ENCODE measurements at regions not wholly inside any gene's neighbourhood (a gene's known extent, or its start where the extent isn't known, plus 50 kb on each side); places are given as distances from the start of the nearest gene placed in this dataset.

DNA sequence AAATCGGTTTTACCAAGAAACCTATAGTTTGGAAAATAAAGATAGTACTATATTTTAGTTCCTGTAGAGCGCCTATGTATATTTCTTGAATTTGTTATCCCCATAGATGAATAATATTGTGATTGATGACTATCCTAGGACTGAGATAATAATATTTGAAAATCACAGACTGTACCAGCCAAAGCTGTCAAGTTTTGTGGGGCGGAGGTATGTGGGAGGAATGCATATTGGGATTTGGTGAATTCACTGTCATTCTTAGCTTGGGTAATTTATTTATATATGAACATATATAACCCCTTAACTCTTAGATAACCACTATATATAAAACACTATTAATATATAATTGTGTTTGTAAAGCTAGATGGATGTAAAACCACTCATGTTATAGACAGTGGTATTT is 205.5 kb upstream of the ARSJ start:
- no peak for DNase-seq

GRCh38 chr4:114187592-114187991 is 208.1 kb upstream of the ARSJ start:
- DNase-seq, result no peak

DNA sequence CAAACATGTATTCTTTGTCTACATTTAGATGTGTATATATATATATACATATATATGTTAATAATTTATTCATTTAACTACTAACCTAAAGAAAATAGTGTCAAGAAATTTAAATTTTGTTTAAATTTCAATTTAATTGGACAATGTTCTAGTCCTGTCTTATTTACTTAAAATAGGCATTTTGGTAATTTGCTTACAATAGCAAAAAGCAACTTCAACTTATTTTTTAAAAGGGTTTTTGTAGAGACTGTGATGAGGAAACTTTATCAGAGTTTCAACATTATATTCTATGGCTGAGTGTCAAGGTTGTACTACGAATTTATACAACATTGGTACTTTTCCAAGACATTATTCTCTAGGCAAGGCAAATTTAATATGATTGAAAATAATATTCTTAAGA is 212.0 kb upstream of the ARSJ start:
- DNase-seq, result no peak

DNA sequence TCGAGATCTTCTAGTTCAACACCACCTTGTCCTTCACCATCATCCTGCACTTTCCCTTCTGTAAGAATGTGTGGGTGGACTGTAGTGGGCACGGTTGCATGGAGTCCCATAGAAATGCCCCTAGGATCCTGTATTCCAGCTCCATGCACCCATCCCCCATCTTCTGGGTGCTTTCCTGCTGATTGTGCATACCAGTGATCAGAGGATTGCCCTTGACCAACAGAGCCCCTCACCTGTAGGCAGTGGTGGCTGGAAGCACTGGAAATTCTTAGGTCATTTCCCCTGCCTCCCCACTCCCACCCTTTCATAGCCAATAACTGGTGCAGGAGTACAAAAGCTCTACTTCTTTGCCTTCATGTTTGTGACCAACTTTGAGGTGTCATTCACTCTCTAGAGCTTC is 213.4 kb upstream of the ARSJ start:
- no peak for DNase-seq

DNA sequence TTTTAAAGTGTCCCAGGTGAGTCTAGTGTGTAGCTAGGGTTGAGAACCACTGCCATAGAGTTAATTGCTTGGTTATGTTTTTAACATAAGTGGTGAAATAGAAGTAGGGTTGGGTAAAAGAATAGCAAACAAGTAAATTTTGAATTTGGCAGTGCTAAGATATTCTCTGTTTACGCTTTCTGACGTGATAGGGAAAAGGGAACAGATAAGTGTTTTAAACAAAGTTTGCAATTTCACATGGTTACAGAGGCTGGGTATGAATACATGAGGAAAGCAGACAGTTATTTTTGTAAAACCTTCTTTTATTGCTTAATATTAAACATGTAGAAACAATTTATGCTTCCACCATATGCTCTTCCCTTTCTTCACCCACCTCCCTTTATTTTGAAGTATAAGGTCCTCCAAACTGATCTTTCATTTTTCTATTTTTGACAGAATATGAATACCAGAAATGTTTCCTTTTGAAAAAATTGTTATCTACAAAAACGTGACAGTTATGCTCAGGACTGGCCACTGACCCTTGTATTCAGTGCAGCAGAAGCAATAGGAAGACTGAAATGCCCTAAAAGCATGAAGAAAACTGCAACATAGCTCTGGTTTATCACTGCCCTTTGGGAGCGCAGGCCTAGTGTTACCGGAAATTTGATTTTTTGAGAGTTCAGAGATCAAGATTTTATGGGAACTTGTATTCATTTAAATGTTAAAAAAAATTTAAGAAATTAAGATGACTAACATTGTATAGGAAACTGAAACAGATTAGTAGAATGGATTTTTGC is 214.4 kb upstream of the ARSJ start:
- DNase-seq, result no peak

DNA sequence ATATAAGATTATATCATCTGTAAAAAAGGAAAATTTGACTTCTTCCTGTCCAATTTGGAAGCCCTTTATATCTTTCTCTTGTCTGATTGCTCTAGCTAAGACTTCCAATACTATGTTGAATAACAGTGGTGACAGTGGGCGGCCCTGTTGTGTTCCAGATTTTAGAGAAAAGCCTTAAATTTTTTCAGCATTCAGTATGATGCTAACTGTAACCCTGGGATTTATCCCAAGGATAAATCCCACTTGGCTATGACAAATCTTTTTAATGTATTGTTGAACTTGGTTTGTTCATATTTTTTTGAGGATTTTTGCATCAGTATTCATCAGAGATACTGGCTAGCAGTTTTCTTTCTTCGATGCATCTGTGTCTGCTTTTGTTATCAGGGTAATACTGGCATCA is 217.2 kb upstream of the ARSJ start:
- DNase-seq, result no peak

DNA sequence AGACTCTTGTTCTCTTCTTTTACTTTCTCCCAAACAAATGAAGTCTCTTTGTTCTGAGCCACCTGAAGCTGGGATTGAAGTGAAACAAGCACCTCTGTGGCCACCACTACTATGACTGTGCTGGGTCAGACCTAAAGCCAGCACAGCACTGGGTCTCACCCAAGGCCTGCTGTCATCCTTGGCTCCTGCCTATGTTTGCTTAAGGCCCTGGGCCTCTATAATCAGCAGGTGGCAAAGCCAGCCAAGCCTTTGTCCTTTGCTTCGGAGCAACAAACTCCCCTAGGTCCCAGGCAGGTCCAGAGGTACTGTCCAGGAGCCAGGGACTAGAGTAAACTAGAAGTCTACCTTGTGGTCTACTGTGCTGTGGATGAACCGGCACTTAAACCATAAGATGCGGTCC is 220.6 kb upstream of the ARSJ start:
- DNase-seq, result no peak

- no peak for DNase-seq
Observed at GRCh38 chr4:114205261-114205660, 225.8 kb upstream of the ARSJ start.

DNA sequence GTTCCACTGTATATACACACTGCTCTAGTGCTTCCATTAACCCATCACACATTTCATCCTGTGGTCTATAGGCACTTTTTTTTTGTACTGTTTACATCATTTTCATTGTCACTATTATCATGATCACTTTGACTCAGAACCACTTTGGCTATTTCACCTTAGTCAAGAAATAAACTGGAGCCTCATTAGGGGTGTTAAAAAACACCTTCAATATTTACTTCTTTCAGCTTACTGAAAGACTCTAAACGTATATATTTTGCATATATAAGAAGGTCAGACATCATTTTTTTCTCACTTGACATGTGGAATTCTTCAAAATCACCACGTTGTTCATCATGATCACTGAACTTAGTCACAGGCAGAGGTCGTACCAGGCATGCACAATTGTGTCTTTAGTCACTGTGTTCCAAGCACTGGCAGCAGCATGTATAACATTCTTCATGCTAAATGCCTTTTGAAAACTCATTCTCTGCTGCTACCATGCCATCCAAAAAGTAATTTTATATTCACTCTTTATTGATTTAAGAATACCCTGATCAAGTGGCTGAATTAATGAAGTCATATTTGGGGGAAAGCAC is 229.2 kb upstream of the ARSJ start:
- no peak for DNase-seq

DNA sequence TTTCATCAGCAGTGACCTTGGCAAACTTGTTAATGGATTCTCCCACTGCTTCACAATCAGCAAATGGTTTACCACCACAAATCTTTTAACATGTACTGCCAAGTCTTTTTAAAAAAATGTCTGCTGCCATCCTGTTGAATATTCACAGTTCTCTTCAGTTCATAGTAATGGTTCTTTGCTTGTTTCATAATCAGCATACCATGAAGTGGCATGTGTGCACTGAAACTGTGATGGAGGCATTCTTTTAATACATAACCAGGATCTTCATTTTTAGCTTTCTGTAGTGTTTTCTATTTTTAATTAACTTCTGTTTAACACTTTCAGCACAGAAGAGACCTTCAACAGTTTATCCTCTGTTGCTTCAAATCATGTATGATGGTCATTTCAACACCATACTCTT is 230.1 kb upstream of the ARSJ start:
- no peak for DNase-seq

DNA sequence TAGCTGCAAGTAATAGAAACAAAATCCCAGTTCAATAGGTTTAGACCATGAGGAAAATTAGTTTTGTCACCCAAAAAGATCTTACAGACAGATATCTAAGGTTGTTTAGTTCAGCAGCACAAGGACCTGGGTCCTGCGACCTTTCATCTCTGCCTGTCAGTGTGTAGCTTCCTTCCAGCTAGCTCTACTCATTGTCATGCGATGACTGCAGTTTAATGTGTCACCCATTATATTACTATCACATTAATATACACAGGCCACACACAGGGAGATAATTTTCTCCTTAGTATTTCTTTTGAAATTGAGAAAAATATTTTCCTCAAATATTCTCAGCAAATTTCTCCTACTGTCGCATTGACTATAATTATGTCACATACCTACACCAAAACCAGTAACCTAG is 232.1 kb upstream of the ARSJ start:
- no peak for DNase-seq

GRCh38 chr4:114217150-114217817 is 237.8 kb upstream of the ARSJ start:
- no peak for DNase-seq

- DNase-seq, result no peak
Observed at GRCh38 chr4:114223580-114223979, 244.1 kb upstream of the ARSJ start.

- DNase-seq, result no peak
Observed at GRCh38 chr4:114225436-114225835, 246.0 kb upstream of the ARSJ start.

DNA sequence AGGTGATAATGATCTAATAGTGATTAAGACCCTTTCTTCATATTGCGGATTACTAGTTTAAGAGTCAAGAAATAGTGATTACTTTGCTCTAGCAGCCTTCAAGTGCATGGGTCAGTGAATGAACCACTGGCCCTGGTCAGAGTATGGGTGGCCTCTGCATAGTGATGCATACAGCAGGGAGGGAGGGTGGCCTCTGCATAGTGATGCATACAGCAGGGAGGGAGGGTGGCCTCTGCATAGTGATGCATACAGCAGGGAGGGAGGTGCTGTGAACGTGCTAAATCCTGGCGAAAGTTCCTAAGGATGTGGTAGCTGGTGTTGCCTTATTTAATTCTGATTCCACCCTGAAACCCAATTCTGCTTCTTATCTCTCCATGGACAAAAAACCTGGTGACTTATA is 246.7 kb upstream of the ARSJ start:
- DNase-seq, result no peak

GRCh38 chr4:114226968-114227760 is 247.7 kb upstream of the ARSJ start:
- no peak for DNase-seq

- no peak for DNase-seq
Observed at GRCh38 chr4:114229706-114230105, 250.3 kb upstream of the ARSJ start.

DNA sequence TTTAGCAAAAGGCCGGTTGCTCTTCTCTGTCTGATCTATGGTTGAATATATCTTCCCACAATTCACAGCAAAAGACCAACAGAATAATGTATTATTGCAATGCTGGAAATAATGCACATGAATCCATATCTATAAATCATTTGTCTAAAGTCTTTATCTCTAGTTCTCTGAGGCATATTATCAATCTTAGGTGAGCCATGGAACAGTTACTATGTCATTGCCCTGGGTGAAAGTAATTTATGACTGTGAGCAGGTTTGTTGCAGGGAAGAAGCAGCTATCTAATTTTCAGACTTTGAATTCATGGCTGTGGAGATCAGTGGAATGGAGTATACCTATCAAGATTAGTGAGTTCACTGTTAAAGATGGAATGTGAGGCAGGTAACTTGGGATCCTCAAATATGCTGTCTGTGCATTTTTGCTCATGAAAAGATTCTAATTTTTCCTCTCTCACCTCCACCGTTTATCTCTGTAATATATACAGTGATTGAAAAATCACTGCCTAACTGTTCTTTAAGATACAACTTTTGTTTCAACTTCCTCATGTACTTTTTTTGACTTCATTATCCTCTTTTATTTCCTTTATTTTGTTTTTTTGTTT is 256.8 kb upstream of the ARSJ start:
- no peak for DNase-seq

- DNase-seq, result no peak
Observed at GRCh38 chr4:114237997-114238396, 258.6 kb upstream of the ARSJ start.

DNA sequence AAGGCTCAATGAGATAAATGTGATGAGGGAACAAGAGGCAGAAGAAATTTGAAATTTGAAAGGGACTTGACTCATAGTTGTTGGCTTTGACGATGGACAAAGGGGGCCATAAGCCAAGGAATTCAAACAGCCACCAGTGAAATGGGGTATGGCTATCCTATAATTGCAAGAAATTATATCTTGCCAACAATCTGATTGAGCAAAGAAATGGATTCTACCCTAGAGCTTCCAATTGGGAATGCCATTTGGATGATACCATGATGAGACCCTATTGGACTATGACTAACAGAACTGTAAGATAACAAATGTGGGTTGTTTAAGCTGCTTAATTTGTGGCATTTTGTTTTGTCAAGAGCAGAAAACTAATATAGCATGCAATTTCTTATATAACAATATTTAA is 270.1 kb upstream of the ARSJ start:
- DNase-seq, result no peak

DNA sequence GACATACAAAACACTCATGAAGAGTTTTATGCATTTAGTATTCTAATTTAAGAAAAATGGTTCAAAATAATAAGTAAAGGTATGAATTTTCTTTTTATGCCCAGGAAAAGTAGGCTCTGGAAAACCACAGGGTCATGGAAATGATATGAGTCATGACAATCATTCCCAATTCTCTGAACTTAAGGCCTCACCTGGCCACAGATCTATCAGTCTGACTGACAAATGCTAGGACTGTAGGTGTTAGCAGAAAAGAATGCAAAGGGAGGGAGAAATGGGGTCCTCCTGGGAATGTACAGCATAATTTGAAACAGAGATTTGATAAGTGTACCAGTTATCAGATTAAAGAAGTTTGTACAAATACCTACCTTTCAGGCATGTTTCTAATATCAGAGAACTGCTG is 270.5 kb upstream of the ARSJ start:
- DNase-seq, result no peak

DNA sequence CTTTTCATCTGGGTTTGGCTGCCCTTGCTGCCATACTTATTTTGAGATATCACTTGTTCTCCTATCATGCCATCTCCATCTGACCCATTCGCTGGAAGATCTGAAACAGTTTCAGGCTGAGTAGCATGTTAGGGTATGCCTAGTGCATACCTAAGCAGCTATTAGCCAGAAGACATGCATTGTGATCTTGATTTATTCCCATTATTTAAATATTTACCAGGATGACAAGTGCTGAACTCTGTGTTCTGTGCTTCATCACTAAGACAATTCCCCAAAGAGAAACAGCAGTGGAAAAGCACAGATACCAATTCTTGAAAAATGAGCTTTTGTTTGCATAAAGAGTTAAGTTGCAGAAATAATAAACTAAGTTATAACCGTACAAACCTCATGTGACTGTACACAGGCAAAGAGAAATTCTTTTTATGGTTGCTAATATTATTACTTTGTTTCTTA is 271.0 kb upstream of the ARSJ start:
- no peak for DNase-seq

GRCh38 chr4:114251020-114251419 is 271.6 kb upstream of the ARSJ start:
- DNase-seq, result no peak
